GM12878 (cell line): ENCODE measurements at regions not wholly inside any gene's neighbourhood (a gene's known extent, or its start where the extent isn't known, plus 50 kb on each side); places are given as distances from the start of the nearest gene placed in this dataset.

Source experiments
- ATAC-seq: fragments of 200-7000 bp; cut with Tn5 transposase; 3 replicates; pipeline ENCODE4 v1.9.1; 2020; ENCODE audit warnings: mild to moderate bottlenecking, moderate library complexity
- BruUV-seq: library from RNA; stranded (reverse); fragments of 400-500 nt; replicated peaks from 2 replicates; lab custom pipeline; 2021; lab: Mats Ljungman, UMichigan
- CTCF ChIA-PET: fragments of 300-600 bp; sonication (Branson Sonifier 250); formaldehyde crosslinking; extraction: SDS; loops from one replicate; lab custom pipeline; 2021; ENCODE audit warnings: inconsistent platforms; lab: Yijun Ruan, JAX
- POLR2A ChIA-PET: fragments of 350-600 bp; formaldehyde crosslinking; extraction: SDS; loops from one replicate; lab custom pipeline; 2021; ENCODE audit warnings: inconsistent platforms; lab: Charles Lee
- RAD21 ChIA-PET: fragments of 300-600 bp; sonication (Branson Sonifier 250); formaldehyde crosslinking; loops from one replicate; lab custom pipeline; 2023; ENCODE audit warnings: antibody characterized with exemption; ENCODE audit not compliant: unreplicated experiment; lab: Charles Lee
- SMC1A ChIA-PET: fragments of 300-600 bp; sonication (Branson Sonifier 250); formaldehyde crosslinking; loops from one replicate; lab custom pipeline; 2023; ENCODE audit not compliant: unreplicated experiment, uncharacterized antibody; lab: Charles Lee
- DNase-seq: peaks from one replicate; pipeline ENCODE4 v3.0.0-alpha.2; 2011; ENCODE audit warnings: low read depth, low spot score
- FAIRE-seq: peaks from 3 replicates; lab custom pipeline; 2011; peaks lifted over from hg19 to GRCh38; lab: Jason Lieb, UNC
- H2AFZ ChIP-seq: 2 replicates; pipeline ENCODE4 v1.6.0; 2011; ENCODE audit warnings: low read depth, low read length, control low read depth; ENCODE audit not compliant: control insufficient read depth
- H3K27ac ChIP-seq: 2 replicates; pipeline ENCODE4 v1.5.1; 2011; ENCODE audit warnings: control low read depth; ENCODE audit not compliant: control insufficient read depth, insufficient read depth
- H3K27me3 ChIP-seq, 2 experiments: replicated peaks in 1 of 2; 2 replicates each; pipeline versions ENCODE4 v1.6.0 to v1.6.1; 2011; ENCODE audit warnings: low read length in 1 of 2; ENCODE audit not compliant: control insufficient read depth in 2 of 2, insufficient read depth in 2 of 2
- H3K36me3 ChIP-seq, 2 experiments: 2 replicates each; pipeline ENCODE4 v1.5.1; 2011; ENCODE audit warnings: low read length in 1 of 2; ENCODE audit not compliant: control insufficient read depth in 2 of 2, insufficient read depth in 2 of 2
- H3K4me1 ChIP-seq: 2 replicates; pipeline ENCODE4 v1.6.1; 2011; ENCODE audit warnings: mild to moderate bottlenecking, low read length, moderate library complexity, mixed read lengths; ENCODE audit not compliant: control insufficient read depth, insufficient read depth
- H3K4me2 ChIP-seq: 2 replicates; pipeline ENCODE4 v1.6.0; 2011; ENCODE audit warnings: control low read depth; ENCODE audit not compliant: control insufficient read depth, insufficient read depth
- H3K4me3 ChIP-seq: fragments of 200-600 bp; sonication (generic); 2 replicates; pipeline ENCODE4 v1.5.1; 2016
- H3K79me2 ChIP-seq: 2 replicates; pipeline ENCODE4 v1.6.0; 2011; ENCODE audit warnings: low read length; ENCODE audit not compliant: control insufficient read depth, insufficient read depth
- H3K9ac ChIP-seq: 2 replicates; pipeline ENCODE4 v1.8.0; 2011; ENCODE audit warnings: low read length, control low read depth, mixed read lengths; ENCODE audit not compliant: control insufficient read depth, insufficient read depth
- H3K9me3 ChIP-seq: replicated peaks from 3 replicates; pipeline ENCODE4 v1.5.1; 2011; ENCODE audit warnings: mild to moderate bottlenecking, low read length; ENCODE audit not compliant: control insufficient read depth, insufficient read depth
- H4K20me1 ChIP-seq: 2 replicates; pipeline ENCODE4 v1.6.0; 2011; ENCODE audit not compliant: control insufficient read depth, insufficient read depth
- IKZF1 ChIP-seq: fragments of 450-650 bp; conservative IDR thresholded peaks from 2 replicates; pipeline ENCODE4 v1.6.1; 2017; ENCODE audit warnings: antibody characterized with exemption, mild to moderate bottlenecking
- KDM1A ChIP-seq: fragments of 200-600 bp; sonication (generic); IDR thresholded peaks from 2 replicates; pipeline ENCODE4 v1.6.1; 2016; ENCODE audit warnings: borderline replicate concordance
- PML ChIP-seq: IDR thresholded peaks from 2 replicates; pipeline ENCODE4 v1.6.1; 2012; ENCODE audit warnings: low read length, inconsistent platforms
- SIN3A ChIP-seq: IDR thresholded peaks from 2 replicates; pipeline ENCODE4 v1.6.1; 2012; ENCODE audit warnings: low read depth, low read length, improper control_type of control experiment
- SMAD5 ChIP-seq: IDR thresholded peaks from 2 replicates; pipeline ENCODE4 v1.6.1; 2016; ENCODE audit warnings: antibody characterized with exemption, low read depth
- ZNF274 ChIP-seq: IDR thresholded peaks from one replicate; pipeline ENCODE4 v1.8.0; 2011; ENCODE audit not compliant: insufficient read length, insufficient read depth
- WGBS: methylation state at CpG from one replicate; pipeline ENCODE4 v1.1.6; 2016; ENCODE audit warnings: low lambda C conversion rate; ENCODE audit not compliant: insufficient replicate concordance, insufficient coverage; ENCODE audit errors: missing lambda C conversion rate; 5-methylcytosine and 5-hydroxymethylcytosine counted together
- in situ Hi-C: fragments of 300-500 bp; cut with MboI; formaldehyde crosslinking; loops from 9 replicates; pipeline ENCODE4 v1.14.3; 2018; ENCODE audit warnings: mixed read lengths
- intact Hi-C: fragments of 100-400 bp; cut with micrococcal nuclease; formaldehyde crosslinking; loops from one replicate; pipeline ENCODE4 v1.14.2; 2022; ENCODE audit not compliant: unreplicated experiment
- TF ChIP-seq, protein P1 (sequence below), 3 experiments: IDR thresholded peaks in 2 of 3; conservative IDR thresholded peaks in 1 of 3; 2 replicates each; pipeline ENCODE4 v1.5.1; 2011; ENCODE audit warnings: low read depth in 3 of 3, low read length in 3 of 3, mild to moderate bottlenecking in 3 of 3, control low read depth in 2 of 3, moderate library complexity in 2 of 3, inconsistent platforms in 1 of 3, mixed read lengths in 1 of 3; ENCODE audit not compliant: control insufficient read depth in 2 of 3, insufficient read depth in 1 of 3; ENCODE audit errors: extremely low read depth in 1 of 3
- TF ChIP-seq, protein P2 (sequence below): fragments of 150-350 bp; IDR thresholded peaks from 2 replicates; pipeline ENCODE4 v1.6.1; 2016; ENCODE audit warnings: low read depth, low read length

DNA sequence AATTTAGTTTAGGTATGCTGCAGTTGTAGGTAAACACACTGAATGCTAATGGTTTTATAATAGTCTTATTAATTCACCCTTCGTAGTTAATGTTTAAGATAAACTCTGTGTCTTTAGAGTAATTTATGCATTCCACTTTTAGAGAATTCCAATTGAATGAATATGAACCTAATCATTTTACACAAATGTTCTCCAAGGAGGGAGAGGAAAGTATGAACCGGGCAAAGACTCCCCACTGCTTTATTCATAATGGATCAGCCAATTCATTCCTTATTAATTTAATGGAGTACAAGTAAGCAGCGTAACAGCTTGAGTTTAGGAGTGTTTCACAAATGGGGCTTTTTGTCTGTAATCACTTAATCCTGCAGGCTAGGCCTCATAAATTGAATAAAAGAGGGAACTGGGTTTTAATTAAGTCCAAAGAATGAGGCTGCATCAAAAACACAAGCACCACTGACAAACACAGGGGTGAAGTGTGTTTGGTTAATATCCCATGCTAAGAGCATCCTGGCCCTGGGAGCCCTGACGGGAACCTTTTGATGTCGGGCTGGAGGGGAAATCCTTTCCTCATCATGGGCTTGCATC is 375.7 kb upstream of the DYNLRB2 start:
- ATAC-seq, result no peak
- H3K27me3 ChIP-seq, result no peaks in the 10 kb centered on the region
- ChIA-PET POLR2A (no interaction called here), RAD21 (no interaction called here)
- no peak overlapping the region for H2AFZ ChIP-seq
- no peaks in the 10 kb centered on the region for H4K20me1 ChIP-seq
- H3K27ac ChIP-seq, result no peak overlapping the region
- no peaks in the 10 kb centered on the region for H3K36me3 ChIP-seq
- BruUV-seq, result no TSS peak
- no peak overlapping the region for H3K9ac ChIP-seq
- TF ChIP-seq, protein P1, sequence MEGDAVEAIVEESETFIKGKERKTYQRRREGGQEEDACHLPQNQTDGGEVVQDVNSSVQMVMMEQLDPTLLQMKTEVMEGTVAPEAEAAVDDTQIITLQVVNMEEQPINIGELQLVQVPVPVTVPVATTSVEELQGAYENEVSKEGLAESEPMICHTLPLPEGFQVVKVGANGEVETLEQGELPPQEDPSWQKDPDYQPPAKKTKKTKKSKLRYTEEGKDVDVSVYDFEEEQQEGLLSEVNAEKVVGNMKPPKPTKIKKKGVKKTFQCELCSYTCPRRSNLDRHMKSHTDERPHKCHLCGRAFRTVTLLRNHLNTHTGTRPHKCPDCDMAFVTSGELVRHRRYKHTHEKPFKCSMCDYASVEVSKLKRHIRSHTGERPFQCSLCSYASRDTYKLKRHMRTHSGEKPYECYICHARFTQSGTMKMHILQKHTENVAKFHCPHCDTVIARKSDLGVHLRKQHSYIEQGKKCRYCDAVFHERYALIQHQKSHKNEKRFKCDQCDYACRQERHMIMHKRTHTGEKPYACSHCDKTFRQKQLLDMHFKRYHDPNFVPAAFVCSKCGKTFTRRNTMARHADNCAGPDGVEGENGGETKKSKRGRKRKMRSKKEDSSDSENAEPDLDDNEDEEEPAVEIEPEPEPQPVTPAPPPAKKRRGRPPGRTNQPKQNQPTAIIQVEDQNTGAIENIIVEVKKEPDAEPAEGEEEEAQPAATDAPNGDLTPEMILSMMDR (IDR thresholded peaks at IDR 0.05 in 2 of 3, conservative IDR thresholded peaks at IDR 0.05 in 1 of 3; ENCODE audit: control insufficient read depth in 2 of 3, extremely low read depth in 1 of 3, insufficient read depth in 1 of 3, low read depth in 3 of 3, low read length in 3 of 3), result no peak
- TF ChIP-seq IKZF1, result no peak
- TF ChIP-seq SMAD5, result no peak
- no peak for TF ChIP-seq SIN3A
- no peak for TF ChIP-seq ZNF274
- TF ChIP-seq PML, result no peak
- TF ChIP-seq KDM1A, result no peak
- TF ChIP-seq, protein P2, sequence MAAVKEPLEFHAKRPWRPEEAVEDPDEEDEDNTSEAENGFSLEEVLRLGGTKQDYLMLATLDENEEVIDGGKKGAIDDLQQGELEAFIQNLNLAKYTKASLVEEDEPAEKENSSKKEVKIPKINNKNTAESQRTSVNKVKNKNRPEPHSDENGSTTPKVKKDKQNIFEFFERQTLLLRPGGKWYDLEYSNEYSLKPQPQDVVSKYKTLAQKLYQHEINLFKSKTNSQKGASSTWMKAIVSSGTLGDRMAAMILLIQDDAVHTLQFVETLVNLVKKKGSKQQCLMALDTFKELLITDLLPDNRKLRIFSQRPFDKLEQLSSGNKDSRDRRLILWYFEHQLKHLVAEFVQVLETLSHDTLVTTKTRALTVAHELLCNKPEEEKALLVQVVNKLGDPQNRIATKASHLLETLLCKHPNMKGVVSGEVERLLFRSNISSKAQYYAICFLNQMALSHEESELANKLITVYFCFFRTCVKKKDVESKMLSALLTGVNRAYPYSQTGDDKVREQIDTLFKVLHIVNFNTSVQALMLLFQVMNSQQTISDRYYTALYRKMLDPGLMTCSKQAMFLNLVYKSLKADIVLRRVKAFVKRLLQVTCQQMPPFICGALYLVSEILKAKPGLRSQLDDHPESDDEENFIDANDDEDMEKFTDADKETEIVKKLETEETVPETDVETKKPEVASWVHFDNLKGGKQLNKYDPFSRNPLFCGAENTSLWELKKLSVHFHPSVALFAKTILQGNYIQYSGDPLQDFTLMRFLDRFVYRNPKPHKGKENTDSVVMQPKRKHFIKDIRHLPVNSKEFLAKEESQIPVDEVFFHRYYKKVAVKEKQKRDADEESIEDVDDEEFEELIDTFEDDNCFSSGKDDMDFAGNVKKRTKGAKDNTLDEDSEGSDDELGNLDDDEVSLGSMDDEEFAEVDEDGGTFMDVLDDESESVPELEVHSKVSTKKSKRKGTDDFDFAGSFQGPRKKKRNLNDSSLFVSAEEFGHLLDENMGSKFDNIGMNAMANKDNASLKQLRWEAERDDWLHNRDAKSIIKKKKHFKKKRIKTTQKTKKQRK, result no peak
- TF ChIP-seq, all 136 proteins: peak for 0
- intact Hi-C loops, result no loop called here
- Histone ChIP-seq H3K79me2 (no peaks in the 10 kb centered on the region), H3K4me3 (no peak overlapping the region), H3K9me3 (no peaks in the 10 kb centered on the region), H3K4me1 (no peaks in the 10 kb centered on the region), H3K4me2 (no peak overlapping the region)
- ChIA-PET SMC1A (no interaction called here), CTCF (no interaction called here)
- 17% methylated on average over 5 of the region's 5 CpGs for WGBS
- FAIRE-seq, result no peak
- in situ Hi-C loops, result no loop called here
- DNase-seq, result no peak
